GM18858 (cell line): ENCODE measurements at regions not wholly inside any gene's neighbourhood (a gene's known extent, or its start where the extent isn't known, plus 50 kb on each side); places are given as distances from the start of the nearest gene placed in this dataset.
"Not testable (repeated sequence)": the region's sequence is repeated elsewhere in the genome, so short reads cannot be mapped to it uniquely, and the experiment has no call there.

ENCODE experiments used
- ATAC-seq: cut with Tn5 transposase; IDR thresholded peaks from one replicate; pipeline ENCODE4 v1.9.1; 2021; ENCODE audit not compliant: unreplicated experiment

DNA sequence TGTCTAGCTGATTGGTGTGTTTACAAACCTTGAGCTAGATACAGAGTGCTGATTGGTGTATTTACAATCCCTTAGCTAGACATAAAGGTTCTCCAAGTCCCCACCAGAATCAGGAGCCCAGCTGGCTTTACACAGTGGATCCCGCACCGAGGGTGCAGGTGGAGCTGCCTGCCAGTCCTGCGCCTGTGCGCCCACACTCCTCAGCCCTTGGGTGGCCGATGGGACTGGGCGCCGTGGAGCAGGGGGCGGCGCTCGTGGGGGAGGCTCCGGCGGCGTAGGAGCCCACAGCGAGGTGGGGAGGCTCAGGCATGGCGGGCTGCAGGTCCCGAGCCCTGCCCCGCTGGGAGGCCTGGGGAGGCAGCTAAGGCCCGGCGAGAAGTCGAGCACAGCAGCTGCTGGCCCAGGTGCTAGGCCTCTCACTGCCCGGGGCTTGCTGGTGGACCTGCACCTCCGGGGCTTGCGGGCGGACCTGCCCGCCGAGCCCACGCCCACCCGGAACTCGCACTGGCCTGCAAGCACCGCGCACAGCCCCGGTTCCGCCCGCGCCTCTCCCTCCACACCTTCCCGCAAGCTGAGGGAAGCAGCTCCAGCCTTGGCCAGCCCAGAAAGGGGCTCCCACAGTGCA lies 51.0 kb upstream of the CDYL start:
- not testable (repeated sequence) for ATAC-seq

DNA sequence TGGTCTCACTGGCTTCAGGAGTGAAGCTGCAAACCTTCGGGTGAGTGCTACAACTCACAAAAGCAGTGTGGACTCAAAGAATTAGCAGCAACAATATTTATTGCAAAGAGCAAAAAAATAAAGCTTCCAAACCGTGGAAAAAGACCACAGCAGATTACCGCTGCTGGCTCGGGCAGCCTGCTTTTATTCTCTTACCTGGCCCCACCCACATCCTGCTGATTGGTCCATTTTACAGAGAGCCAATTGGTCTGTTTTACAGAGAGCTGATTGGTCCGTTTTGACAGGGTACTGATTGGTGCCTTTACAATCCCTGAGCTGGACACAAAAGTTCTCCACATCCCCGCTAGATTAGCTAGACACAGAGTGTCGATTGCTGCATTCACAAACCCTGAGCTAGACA lies 51.5 kb upstream of the CDYL start:
- not testable (repeated sequence) for ATAC-seq

GRCh38 chr6:4723383-4723782 lies 52.8 kb upstream of the CDYL start:
- no peak for ATAC-seq

- not testable (repeated sequence) for ATAC-seq
Observed at GRCh38 chr6:4721368-4721767, 54.8 kb upstream of the CDYL start.

- ATAC-seq, result no peak
Observed at GRCh38 chr6:4719491-4719890, 56.7 kb upstream of the CDYL start.

DNA sequence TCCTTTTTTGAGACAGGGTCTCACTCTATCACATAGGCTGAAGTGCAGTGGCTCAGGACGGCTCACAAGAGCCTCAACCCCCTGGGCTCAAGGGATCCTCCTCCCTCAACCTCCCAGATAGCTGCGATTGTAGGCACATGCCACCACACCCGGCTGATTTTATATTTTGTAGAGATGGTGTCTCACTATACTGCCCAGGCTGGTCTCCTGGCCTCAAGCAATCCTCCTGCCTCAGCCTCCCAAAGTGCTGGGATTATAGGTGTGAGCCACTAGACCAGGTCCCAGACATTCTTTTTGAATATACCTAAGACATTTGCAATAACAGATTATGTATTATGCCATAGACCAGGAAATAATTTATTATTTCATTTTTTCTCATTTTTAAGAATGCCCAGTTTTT lies 58.3 kb upstream of the CDYL start:
- no peak for ATAC-seq

DNA sequence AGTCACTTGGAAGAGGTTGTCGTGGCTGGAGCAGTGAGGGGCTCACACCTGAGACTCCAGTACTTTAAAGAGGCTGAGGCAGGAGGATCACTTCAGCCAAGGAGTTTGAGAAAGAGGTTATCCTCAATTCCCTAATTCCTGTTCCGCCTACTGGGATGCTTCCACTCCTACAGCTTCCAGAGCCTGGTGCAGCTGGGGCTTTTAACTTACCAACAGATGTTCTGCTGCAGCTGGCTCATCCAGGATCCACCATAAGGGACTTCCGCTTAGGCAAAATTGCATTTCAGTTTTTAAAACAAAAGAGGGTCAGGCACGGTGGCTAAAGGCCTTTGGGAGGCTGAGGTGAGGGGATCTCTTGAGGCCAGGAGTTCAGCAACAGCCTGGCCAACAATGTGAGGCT lies 59.1 kb upstream of the CDYL start:
- no peak for ATAC-seq

DNA sequence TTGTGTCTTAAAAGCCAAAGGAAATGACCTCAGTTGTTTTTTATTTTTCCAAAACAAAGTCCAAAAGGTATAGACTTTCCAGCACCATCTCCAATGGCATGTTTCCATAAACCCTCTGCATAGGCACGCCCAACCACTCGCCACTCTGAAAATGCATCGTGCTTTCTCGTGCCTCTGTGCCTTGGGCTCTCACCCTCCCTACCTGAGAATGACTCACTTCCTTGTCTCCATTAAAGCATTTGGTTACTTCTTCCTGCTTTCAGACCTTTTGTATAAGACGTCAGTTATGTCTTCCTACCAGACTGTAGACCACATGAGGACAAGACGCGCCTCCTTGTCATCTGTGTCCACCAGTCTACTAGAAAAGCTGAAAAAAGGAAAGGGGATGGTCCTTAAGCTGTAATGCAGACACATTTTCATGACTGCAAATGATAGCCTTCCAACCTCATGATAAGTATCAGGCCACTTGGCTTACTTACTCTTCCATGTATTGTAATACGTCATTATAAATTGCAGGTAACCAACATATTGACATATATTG lies 61.2 kb upstream of the CDYL start:
- no peak for ATAC-seq

GRCh38 chr6:4712291-4712690 lies 63.9 kb upstream of the CDYL start:
- no peak for ATAC-seq

DNA sequence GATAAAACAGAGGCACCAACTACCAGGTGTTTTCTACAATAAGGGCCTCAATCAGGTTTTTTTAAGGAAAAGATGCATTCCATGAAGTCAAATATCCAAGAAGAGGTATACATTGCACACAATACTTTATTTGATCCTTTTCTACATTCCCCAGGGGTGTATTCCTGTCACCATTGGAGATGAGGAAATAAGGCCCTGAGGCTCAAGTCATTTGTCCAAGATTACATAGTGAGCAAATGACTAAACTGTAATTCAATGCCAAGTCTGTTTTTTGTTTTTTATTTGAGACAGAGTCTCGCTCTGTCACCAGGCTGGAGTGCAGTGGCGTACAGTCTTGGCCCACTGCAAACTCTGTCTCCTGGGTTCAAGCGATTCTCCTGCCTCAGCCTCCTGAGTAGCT lies 69.2 kb upstream of the CDYL start:
- ATAC-seq, result no peak

- ATAC-seq, result no peak
Observed at GRCh38 chr6:4705809-4706208, 70.4 kb upstream of the CDYL start.

GRCh38 chr6:4703382-4703781 lies 72.8 kb upstream of the CDYL start:
- ATAC-seq, result no peak

DNA sequence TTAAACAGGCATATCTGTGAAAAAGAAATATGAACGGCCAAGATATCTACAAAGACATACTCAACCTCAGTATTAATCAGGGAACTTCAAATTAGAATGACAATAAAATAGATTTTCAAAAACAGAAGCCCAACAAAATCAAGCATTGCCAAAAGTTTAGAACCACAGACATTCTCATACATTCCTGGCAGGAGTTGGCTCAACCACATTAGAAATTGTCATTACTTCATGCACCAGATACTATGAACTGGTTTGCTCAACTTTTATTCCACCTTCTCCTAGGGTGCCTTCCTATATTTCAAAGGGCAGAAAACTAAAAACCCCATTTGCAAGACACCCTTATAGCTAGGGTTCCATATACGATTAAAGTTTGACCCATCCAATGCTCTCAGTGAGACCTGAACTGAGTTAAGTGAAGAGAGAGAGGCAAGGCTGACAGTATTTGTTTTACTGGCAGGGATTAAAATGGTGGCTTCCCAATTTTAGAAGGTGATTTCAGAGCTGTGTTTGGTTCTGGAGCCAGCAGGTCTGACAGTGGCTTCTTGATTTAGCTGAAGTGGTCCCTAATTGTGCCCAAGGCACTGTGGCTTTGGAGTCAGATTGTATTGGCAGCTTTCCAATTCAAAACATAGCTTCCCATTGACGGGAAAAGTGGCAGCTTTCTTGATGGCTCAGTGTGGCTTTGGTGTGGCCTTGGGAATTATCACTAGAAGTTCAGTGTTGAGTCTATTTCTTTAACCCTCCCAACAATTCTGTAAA lies 77.1 kb upstream of the CDYL start:
- ATAC-seq, result no peak

DNA sequence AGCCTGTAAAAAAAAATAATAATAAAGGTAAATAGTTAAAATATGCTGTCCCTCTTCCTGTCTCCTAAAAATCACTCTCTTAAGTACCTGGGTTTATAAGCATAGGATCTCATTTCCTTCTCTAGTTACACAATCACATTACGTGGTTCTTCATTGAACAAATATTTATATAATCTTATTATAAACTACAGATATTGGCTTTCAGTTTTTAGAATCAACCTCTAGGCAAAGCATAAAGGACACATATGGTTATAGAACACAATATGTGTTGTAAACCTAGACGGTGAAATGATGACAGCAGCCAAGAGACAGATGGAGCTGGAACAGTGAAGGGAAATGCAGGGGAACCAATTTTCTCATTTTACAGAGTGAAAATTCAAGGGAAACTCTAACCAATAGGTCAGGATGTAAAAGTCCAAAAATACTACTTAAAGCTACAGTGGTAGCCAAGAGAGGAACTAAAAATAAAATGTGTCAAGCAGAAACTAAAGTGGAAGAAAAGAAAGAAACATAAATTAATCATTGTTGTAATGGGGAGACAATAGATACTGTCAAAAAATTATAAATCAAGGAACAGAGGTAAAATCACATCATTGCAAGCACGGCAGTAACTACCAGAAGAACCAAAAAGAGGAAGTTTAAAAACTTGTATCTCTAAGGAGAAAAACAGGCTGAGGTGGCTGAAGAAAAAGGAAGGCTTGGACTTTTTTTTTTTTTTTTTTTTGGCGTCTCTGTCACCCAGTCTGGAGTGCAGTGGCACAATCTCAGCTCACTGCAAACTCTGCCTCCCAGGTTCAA lies 82.8 kb upstream of the CDYL start:
- ATAC-seq, result no peak

DNA sequence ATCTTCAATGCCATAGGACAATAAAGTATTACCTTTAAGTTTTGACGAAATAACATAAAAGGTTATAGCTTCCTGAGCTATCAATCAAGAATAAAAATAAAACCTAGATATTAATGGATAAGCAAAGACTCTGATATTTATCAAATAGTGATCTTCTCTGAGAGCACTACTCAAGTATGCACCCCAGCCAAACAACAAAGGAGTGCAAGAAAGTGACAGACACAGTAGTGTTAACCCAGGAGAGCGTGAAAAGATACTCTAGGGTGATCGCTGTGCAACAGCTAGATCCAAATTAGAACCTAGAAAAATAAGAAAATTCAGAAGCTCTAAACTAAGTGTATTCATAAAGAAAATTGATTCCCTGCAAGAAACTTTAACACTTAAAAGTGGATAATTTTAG lies 83.5 kb upstream of the CDYL start:
- no peak for ATAC-seq

GRCh38 chr6:4687989-4688947 lies 87.9 kb upstream of the CDYL start:
- ATAC-seq, result no peak

- no peak for ATAC-seq
Observed at GRCh38 chr6:4687656-4687988, 88.6 kb upstream of the CDYL start.

GRCh38 chr6:4682431-4683097 lies 93.6 kb upstream of the CDYL start:
- ATAC-seq, result no peak

DNA sequence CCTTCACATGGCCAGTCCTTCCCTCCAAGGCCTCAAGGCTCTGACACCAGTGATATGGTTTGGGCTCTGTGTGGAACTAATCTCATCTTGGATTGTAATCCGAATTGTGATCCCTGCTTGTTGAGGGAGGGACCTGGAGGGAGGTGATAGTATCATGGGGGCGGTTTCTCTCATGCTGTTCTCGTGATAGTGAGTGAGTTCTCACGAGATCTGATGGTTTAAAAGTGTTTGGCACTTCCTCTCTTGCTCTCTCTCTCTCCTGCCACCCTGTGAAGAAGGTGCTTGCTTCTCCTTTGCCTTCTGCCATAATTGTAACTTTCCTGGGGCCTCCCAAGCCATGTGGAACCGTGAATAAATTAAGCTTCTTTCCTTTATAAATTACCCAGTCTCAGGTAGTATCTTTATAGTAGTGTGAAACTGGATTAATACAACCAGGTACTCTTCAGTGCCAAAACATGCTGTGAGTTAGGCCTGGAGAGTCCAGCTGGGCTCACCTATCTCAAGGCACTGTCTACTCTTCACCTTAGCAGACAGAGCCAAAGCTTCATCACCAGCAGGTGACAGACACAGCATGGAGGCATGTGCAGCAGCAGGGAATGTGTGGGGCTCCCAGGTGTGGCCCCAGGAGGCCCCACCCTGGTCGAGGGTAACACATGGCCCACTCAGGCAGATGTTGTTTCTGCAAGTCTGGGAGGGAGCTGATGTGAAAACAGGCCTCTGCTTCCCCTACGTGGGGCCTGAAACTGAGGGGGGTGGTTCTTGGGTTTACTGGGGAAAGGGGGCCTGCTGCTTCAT lies 97.5 kb upstream of the CDYL start:
- ATAC-seq, result no peak

DNA sequence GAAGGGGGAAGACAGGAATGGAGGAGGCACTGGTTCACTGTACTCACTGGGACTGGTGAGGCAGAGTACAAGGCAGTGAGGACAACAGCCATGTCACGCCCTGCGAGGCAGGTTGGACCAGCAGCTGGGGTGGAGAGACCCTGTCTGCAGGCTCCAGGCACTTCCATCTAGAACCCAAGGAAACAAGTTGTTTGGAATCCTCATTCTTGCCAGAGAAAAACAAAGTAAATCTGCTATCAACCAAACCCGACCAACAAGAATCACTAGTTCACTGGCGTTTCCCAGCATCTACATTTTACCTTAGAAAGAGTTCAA lies 98.5 kb upstream of the CDYL start:
- ATAC-seq, result no peak
